ENCODE measurements at regions not wholly inside any gene's neighbourhood (a gene's known extent, or its start where the extent isn't known, plus 50 kb on each side); places are given as distances from the start of the nearest gene placed in this dataset.

DNA sequence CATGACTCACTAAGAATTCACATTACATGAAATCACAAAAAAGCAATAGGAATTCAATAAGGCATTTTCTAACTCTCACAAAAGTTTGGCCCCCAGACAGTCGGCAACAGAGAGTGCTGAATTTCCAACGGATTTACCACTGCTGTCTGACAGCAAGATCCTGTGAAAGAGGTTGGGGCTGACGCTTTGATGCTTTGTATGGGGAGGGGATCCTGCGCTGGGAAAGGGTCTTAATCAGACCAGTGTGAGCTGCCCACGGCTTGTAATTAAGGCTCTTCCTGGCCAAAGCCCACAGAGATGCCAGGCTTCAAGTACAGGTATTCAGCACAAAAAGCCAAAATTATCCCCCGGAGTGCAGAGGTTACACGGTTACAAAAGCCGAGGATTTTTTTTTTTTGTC is 66.8 kb upstream of the TMCC3 start:
- Histone ChIP-seq H3K36me3 (ENCODE audit: insufficient read depth, low read length) (no peaks in the 10 kb centered on the region), H2AFZ (ENCODE audit: low read length, unreplicated experiment) (no peak overlapping the region), H3K79me2 (ENCODE audit: control insufficient read depth, insufficient read depth, low read length, unreplicated experiment) (no peaks in the 10 kb centered on the region), H3K4me1 (ENCODE audit: control insufficient read depth, insufficient read depth, low read length, unreplicated experiment) (peaks cover 8% of the 10 kb centered on the region), H3K27ac (ENCODE audit: low read depth, low read length) (no peak overlapping the region), H3K27me3 (ENCODE audit: insufficient read depth, low read length) (no peaks in the 10 kb centered on the region), H3K4me3 (ENCODE audit: low read depth, low read length) (no peak overlapping the region)

DNA sequence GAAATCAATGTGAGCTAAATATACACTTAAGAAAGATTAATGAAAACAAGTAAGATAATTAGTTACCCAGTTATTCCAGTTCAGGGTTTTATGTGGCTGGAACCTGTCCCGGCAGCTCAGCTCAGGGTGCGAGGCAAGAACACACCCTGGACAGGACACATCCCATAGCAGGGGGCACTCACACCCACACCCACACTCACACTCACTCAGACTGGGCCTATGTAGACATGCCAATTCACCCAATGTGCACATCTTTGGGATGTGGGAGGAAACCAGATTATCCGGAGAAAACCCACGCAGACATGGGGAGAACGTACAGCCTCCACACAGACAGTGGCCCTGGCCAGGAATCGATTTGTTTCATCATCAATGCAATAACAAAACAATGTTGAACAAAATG is 66.0 kb upstream of the TMCC3 start:
- H3K4me1 ChIP-seq (ENCODE audit: control insufficient read depth, insufficient read depth, low read length, unreplicated experiment), result peaks cover 8% of the 10 kb centered on the region

DNA sequence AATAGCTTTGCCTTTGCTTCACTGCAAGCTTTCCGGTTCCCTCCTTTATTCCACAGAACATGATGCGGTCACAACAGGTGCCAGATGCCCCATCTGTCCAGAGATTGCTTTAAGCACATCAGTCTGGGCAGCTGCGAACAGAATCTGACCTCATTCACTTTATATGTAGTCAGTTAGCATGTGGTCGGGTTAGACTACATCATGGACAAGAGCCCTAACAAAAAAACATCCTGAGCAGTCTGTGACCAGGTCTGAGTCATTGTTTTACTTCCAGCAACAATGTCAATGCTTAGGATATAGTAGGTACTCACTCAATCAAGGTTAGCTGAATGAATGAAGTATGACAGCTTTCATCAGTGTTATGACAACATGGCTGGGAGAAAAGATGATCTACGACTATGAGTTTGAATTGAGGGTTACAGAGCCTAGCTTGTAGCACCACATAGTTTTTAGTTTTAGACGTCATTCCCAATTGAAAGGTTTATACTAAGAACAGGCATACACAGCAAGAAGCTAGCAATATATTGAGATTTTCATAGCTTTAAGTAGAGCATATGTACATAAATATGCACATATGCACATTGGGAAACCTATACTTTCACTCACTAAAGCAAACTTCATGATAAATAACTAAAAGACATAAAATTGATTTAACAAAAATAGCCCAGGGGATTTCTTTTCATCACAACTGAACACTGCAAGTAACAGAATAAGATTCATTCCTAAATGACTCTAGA is 64.2 kb upstream of the TMCC3 start:
- 0 out of 2 replicates have a peak, but pooled peaks cover 5% of the 10 kb centered on the region for H3K27me3 ChIP-seq (ENCODE audit: insufficient read depth, low read length)
- H2AFZ ChIP-seq (ENCODE audit: low read length, unreplicated experiment), result no peak overlapping the region
- H3K36me3 ChIP-seq (ENCODE audit: insufficient read depth, low read length), result no peaks in the 10 kb centered on the region
- H3K27ac ChIP-seq (ENCODE audit: low read depth, low read length), result no peak overlapping the region
- H3K4me3 ChIP-seq (ENCODE audit: low read depth, low read length), result no peak overlapping the region
- H3K4me1 ChIP-seq (ENCODE audit: control insufficient read depth, insufficient read depth, low read length, unreplicated experiment), result peaks cover 8% of the 10 kb centered on the region
- no peaks in the 10 kb centered on the region for H3K79me2 ChIP-seq (ENCODE audit: control insufficient read depth, insufficient read depth, low read length, unreplicated experiment)

More for the DNA sequence above, 66.0 kb upstream of the TMCC3 start:
- Histone ChIP-seq H2AFZ (ENCODE audit: low read length, unreplicated experiment) (no peak overlapping the region), H3K36me3 (ENCODE audit: insufficient read depth, low read length) (no peaks in the 10 kb centered on the region), H3K27ac (ENCODE audit: low read depth, low read length) (no peak overlapping the region), H3K27me3 (ENCODE audit: insufficient read depth, low read length) (no peaks in the 10 kb centered on the region), H3K79me2 (ENCODE audit: control insufficient read depth, insufficient read depth, low read length, unreplicated experiment) (no peaks in the 10 kb centered on the region), H3K4me3 (ENCODE audit: low read depth, low read length) (no peak overlapping the region)

DNA sequence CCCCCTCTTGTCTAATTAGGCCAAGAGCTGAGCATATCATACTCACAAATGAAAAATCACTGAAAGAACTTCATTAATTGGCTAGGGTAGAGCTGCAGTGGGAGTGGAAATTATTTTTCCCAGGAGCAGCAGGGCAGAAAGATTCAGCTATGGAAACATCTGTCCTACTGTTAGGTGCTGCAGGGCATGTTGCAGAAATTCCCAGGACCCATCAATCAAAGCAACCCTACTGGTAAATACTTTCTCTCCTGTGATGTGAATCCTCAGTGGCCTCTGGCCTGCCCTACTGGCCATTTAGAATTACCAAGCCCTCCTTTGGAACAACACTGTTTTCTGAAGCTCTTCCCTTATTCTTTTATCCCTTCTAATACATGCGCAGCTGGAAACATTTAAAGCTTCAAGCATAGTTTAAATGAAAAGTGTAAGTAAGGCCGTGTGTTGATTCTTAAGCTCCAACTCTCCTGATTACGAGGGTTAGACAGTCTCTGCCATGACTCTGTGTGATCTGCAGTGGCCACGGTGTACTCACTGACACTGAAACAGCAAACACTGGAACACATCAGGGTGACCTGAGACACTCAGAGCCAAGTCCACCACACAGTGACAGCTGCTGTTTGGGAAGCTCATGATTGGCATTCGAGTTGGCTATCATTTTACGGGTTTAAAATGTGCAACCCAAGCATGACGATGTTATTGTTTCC is 62.6 kb upstream of the TMCC3 start:
- H3K4me1 ChIP-seq (ENCODE audit: control insufficient read depth, insufficient read depth, low read length, unreplicated experiment), result peaks cover 8% of the 10 kb centered on the region
- no peak overlapping the region for H2AFZ ChIP-seq (ENCODE audit: low read length, unreplicated experiment)

DNA sequence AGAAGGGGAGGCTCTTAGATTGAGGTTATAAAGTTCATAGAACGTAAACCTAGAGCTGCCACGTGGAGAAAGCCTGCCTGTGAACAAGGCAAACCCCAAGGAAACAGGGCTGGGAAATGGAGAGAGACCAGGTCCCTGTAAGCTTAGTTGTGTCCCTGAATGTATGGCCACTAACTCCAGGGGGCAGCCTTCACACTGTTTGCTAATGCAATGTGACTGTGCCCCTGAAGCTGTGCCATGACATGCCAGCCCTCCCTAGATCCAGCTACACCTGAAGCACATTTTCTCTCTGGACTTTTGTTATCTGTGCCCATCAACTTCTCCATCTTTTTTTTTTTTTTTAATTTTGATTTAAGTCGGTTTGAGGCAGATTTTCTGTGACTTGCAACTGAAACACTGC is 60.6 kb upstream of the TMCC3 start:
- H3K36me3 ChIP-seq (ENCODE audit: insufficient read depth, low read length), result no peaks in the 10 kb centered on the region
- H3K27me3 ChIP-seq (ENCODE audit: insufficient read depth, low read length), result 0 out of 2 replicates have a peak, but pooled peaks cover 8% of the 10 kb centered on the region
- no peak overlapping the region for H3K4me3 ChIP-seq (ENCODE audit: low read depth, low read length)
- H3K79me2 ChIP-seq (ENCODE audit: control insufficient read depth, insufficient read depth, low read length, unreplicated experiment), result no peaks in the 10 kb centered on the region
- peaks cover 8% of the 10 kb centered on the region for H3K4me1 ChIP-seq (ENCODE audit: control insufficient read depth, insufficient read depth, low read length, unreplicated experiment)
- H2AFZ ChIP-seq (ENCODE audit: low read length, unreplicated experiment), result no peak overlapping the region
- no peak overlapping the region for H3K27ac ChIP-seq (ENCODE audit: low read depth, low read length)

More for the DNA sequence above, 62.6 kb upstream of the TMCC3 start:
- Histone ChIP-seq H3K79me2 (ENCODE audit: control insufficient read depth, insufficient read depth, low read length, unreplicated experiment) (no peaks in the 10 kb centered on the region), H3K36me3 (ENCODE audit: insufficient read depth, low read length) (no peaks in the 10 kb centered on the region), H3K27ac (ENCODE audit: low read depth, low read length) (no peak overlapping the region), H3K4me3 (ENCODE audit: low read depth, low read length) (no peak overlapping the region), H3K27me3 (ENCODE audit: insufficient read depth, low read length) (0 out of 2 replicates have a peak, but pooled peaks cover 8% of the 10 kb centered on the region)

DNA sequence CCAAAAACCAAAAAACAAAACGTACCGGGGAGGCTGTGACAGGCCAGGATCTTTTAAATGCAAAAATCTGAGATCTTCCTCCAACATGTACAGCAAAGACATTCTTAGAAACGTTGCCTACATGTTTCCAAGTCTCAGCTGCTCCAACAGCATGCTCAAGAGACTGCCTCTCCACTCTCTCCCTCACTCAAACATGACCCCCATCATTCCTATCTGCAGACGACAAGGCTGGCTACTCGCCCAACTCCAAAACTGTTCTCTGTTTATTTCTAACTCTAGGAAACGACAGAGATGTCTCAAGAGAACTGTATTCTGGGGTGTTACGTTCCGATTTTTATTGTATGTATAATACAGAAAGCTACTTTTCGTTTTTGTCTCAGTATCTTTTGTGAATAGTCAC is 57.5 kb upstream of the TMCC3 start:
- Histone ChIP-seq H3K27ac (ENCODE audit: low read depth, low read length) (no peak overlapping the region), H3K4me1 (ENCODE audit: control insufficient read depth, insufficient read depth, low read length, unreplicated experiment) (peaks cover 16% of the 10 kb centered on the region), H3K4me3 (ENCODE audit: low read depth, low read length) (no peak overlapping the region), H3K79me2 (ENCODE audit: control insufficient read depth, insufficient read depth, low read length, unreplicated experiment) (no peaks in the 10 kb centered on the region), H3K27me3 (ENCODE audit: insufficient read depth, low read length) (0 out of 2 replicates have a peak, but pooled peaks cover 8% of the 10 kb centered on the region), H3K36me3 (ENCODE audit: insufficient read depth, low read length) (no peaks in the 10 kb centered on the region), H2AFZ (ENCODE audit: low read length, unreplicated experiment) (no peak overlapping the region)

DNA sequence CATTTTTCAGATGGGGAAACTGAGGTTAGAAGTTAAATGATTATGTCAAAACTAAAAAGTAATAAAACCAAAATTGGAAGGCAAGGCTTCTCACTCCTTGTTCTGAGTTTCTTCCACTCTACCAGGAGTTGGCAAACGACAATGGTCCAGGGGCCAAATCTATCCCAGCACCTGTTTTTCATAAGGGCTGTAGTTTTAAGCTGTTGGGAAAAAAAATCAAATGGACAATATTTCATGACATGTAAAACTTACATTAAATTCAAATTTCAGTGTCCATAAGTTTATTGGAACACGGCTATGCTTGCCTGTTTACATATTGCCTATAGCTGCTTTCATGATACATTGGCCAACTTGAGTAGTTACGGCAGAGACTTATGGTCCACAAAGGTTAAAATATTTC is 56.7 kb upstream of the TMCC3 start:
- H2AFZ ChIP-seq (ENCODE audit: low read length, unreplicated experiment), result no peak overlapping the region
- 0 out of 2 replicates have a peak, but pooled peaks cover 9% of the 10 kb centered on the region for H3K27me3 ChIP-seq (ENCODE audit: insufficient read depth, low read length)
- no peaks in the 10 kb centered on the region for H3K36me3 ChIP-seq (ENCODE audit: insufficient read depth, low read length)
- no peak overlapping the region for H3K4me3 ChIP-seq (ENCODE audit: low read depth, low read length)
- H3K4me1 ChIP-seq (ENCODE audit: control insufficient read depth, insufficient read depth, low read length, unreplicated experiment), result peaks cover 16% of the 10 kb centered on the region
- H3K27ac ChIP-seq (ENCODE audit: low read depth, low read length), result no peak overlapping the region
- no peaks in the 10 kb centered on the region for H3K79me2 ChIP-seq (ENCODE audit: control insufficient read depth, insufficient read depth, low read length, unreplicated experiment)

DNA sequence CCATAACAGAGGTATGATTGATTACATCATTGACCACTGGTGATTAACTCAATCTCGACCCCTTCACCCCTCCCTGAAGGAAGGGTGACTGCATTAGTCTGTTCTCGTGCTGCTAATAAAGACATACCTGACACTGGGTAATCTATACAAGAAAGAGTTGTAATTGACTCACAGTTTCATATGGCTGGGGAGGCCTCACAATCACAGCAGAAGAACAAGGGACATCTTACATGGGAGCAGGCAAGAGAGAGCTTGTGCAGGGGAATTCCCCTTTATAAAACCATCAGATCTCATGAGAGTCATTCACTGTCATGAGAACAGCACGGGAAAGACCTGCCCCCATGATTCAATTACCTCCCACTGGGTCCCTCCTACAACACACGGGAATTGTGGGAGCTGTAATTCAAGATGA is 55.9 kb upstream of the TMCC3 start:
- 0 out of 2 replicates have a peak, but pooled peaks cover 13% of the 10 kb centered on the region for H3K27me3 ChIP-seq (ENCODE audit: insufficient read depth, low read length)
- H2AFZ ChIP-seq (ENCODE audit: low read length, unreplicated experiment), result no peak overlapping the region
- no peaks in the 10 kb centered on the region for H3K36me3 ChIP-seq (ENCODE audit: insufficient read depth, low read length)
- H3K79me2 ChIP-seq (ENCODE audit: control insufficient read depth, insufficient read depth, low read length, unreplicated experiment), result no peaks in the 10 kb centered on the region
- H3K4me3 ChIP-seq (ENCODE audit: low read depth, low read length), result no peak overlapping the region
- H3K4me1 ChIP-seq (ENCODE audit: control insufficient read depth, insufficient read depth, low read length, unreplicated experiment), result peaks cover 16% of the 10 kb centered on the region
- H3K27ac ChIP-seq (ENCODE audit: low read depth, low read length), result no peak overlapping the region

DNA sequence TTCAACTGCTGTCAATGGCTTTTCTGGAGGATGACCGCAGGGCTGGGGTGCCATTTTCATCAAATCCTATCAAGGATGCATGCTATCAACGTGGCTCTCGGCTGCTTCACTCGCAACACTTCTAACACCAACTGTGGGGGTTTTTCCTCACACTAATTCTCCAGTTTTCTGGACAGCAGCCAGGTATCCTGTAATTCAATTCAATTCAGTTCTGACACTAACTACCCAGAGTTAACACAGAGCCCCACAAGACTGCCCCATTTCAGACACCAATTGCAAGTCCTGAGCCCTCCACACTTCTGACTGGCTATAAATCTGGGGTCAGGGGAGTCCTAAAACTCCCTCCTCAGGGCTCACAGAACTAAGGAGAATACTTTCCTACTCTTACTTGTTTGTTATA is 55.3 kb upstream of the TMCC3 start:
- Histone ChIP-seq H2AFZ (ENCODE audit: low read length, unreplicated experiment) (no peak overlapping the region), H3K36me3 (ENCODE audit: insufficient read depth, low read length) (no peaks in the 10 kb centered on the region), H3K4me1 (ENCODE audit: control insufficient read depth, insufficient read depth, low read length, unreplicated experiment) (peaks cover 16% of the 10 kb centered on the region), H3K27ac (ENCODE audit: low read depth, low read length) (no peak overlapping the region), H3K27me3 (ENCODE audit: insufficient read depth, low read length) (0 out of 2 replicates have a peak, but pooled peaks cover 13% of the 10 kb centered on the region), H3K79me2 (ENCODE audit: control insufficient read depth, insufficient read depth, low read length, unreplicated experiment) (no peaks in the 10 kb centered on the region), H3K4me3 (ENCODE audit: low read depth, low read length) (no peak overlapping the region)

DNA sequence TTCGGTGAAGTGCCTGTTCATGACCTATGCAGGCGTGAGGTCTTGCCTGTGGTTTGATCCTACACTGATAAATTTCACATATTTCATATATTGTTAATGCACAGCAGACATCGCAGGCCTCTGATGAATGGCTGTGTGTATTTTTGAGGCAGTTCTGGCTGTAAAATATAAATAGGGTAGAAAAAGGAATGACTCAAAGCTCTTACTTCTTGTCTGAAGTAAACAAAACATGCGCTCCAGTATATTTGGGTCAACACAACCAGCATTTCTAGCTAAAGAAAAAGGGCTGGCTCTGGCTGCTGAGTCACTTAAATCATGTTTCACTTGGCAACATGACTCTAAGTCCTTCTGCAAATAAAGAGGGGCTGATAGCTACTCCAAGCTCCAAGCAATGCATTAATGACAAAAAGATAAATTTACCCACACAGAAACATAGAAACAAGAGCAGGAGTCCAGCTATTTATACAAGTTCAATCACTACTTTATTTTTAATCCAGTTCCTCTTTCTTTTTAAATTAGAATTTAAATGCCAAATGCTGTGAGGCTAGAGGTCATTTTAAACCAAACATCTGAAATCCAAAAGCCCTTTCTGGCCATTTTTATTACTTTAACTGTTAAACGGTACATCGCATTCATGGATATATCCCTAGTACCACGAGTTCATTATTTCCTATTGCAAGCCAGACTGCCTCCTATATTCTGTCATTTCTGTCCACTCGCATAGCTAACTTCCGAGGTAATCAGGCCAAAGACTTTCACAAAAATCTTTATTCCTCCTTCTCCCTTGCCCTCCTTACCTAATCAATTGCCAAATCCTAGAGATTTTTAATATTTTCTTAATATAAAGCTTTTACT is 54.3 kb upstream of the TMCC3 start:
- Histone ChIP-seq H2AFZ (ENCODE audit: low read length, unreplicated experiment) (peak overlapping the region; percentile 12), H3K4me3 (ENCODE audit: low read depth, low read length) (no peak overlapping the region), H3K4me1 (ENCODE audit: control insufficient read depth, insufficient read depth, low read length, unreplicated experiment) (peaks cover 16% of the 10 kb centered on the region), H3K27me3 (ENCODE audit: insufficient read depth, low read length) (0 out of 2 replicates have a peak, but pooled peaks cover 9% of the 10 kb centered on the region), H3K79me2 (ENCODE audit: control insufficient read depth, insufficient read depth, low read length, unreplicated experiment) (no peaks in the 10 kb centered on the region), H3K36me3 (ENCODE audit: insufficient read depth, low read length) (no peaks in the 10 kb centered on the region), H3K27ac (ENCODE audit: low read depth, low read length) (no peak overlapping the region; the same call in 1 of the 2 replicates)
